Muscle of leg (tissue), 3 donors: ENCODE measurements at regions not wholly inside any gene's neighbourhood (a gene's known extent, or its start where the extent isn't known, plus 50 kb on each side); places are given as distances from the start of the nearest gene placed in this dataset.

Experiments
- DNase-seq: peaks from one replicate; pipeline ENCODE4 v3.0.0; 2013
- H3K27ac ChIP-seq: one replicate; pipeline ENCODE4 v1.5.1; 2013; ENCODE audit warnings: mild to moderate bottlenecking, low read length, control low read depth
- H3K27me3 ChIP-seq: one replicate; pipeline ENCODE4 v1.6.1; 2013; ENCODE audit warnings: low read length; ENCODE audit not compliant: control insufficient read depth, insufficient read depth
- H3K36me3 ChIP-seq: one replicate; pipeline ENCODE4 v1.6.1; 2013; ENCODE audit warnings: low read length; ENCODE audit not compliant: control insufficient read depth, insufficient read depth
- H3K4me1 ChIP-seq: one replicate; pipeline ENCODE4 v1.6.1; 2013; ENCODE audit warnings: low read length; ENCODE audit not compliant: control insufficient read depth, insufficient read depth
- H3K4me3 ChIP-seq: one replicate; pipeline ENCODE4 v1.5.1; 2013; ENCODE audit warnings: low read length, control low read depth
- H3K9me3 ChIP-seq: replicated peaks from 2 replicates; pipeline ENCODE4 v1.6.1; 2013; ENCODE audit warnings: low read depth, low read length; ENCODE audit not compliant: control insufficient read depth
- WGBS: methylation state at CpG from one replicate; pipeline ENCODE4 v1.1.5; 2013; ENCODE audit warnings: missing lambda C conversion rate; ENCODE audit not compliant: insufficient coverage; 5-methylcytosine and 5-hydroxymethylcytosine counted together

DNA sequence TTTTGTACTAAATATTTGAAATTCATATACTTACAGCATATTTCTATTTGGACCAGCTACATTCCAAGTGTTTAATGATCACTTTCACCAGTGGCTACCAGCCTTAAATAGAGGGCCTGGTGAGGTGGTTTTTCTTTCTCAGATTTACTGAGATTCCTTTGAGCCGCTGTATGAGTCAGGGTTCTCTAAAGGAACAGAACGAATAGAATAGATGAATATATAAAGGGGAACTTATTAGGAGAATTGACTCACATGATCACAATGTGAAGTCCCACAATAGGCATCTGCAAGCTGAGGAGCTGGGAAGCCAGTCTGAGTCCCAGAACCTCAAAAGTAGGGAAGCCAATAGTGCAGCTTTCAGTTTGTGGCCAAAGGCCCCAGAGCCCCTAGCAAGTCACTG, 146.2 kb upstream of the TLL1 start:
- Histone ChIP-seq H3K27me3 (no peaks in the 10 kb centered on the region), H3K4me3 (no peak overlapping the region), H3K36me3 (no peaks in the 10 kb centered on the region), H3K9me3 (no peaks in the 10 kb centered on the region), H3K27ac (no peak overlapping the region), H3K4me1 (no peaks in the 10 kb centered on the region)
- 92% methylated on average over 2 of the region's 2 CpGs for WGBS
- DNase-seq, result no peak

DNA sequence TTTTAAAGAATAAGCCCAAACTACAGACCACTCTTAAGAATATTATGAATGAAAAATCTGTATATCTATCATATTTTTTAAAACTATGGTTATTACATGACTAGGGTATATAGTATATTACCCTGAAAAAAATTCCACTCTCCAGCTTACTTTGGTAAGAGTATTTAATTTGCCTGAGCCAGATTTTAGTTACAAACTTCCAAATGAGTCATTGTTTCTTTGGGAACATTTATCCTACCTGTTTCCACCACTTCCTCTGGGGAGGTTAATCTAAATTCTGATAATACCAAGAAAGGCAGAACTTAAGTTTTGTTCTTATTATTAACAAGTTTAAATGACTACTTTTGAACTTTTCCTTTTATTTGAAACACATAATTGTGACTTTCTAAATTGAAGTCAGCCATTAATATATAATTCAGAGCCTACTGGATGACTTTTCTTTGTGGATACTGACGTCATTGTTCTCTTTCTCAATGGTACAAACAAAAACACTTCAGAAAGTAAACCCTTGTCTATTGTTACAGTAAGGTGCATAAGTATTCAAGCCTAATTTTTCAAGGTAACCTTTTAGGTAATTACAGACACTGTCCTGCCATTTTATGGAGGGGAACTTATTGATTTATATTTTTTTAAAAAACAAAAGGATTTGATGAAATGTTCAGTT, 135.6 kb upstream of the TLL1 start:
- DNase-seq, result no peak
- Histone ChIP-seq H3K9me3 (no peaks in the 10 kb centered on the region), H3K4me1 (no peaks in the 10 kb centered on the region), H3K4me3 (no peak overlapping the region), H3K36me3 (peaks cover 2% of the 10 kb centered on the region), H3K27ac (no peak overlapping the region), H3K27me3 (no peaks in the 10 kb centered on the region)
- WGBS, result no CpG with 5 or more reads among the region's 1 CpG

DNA sequence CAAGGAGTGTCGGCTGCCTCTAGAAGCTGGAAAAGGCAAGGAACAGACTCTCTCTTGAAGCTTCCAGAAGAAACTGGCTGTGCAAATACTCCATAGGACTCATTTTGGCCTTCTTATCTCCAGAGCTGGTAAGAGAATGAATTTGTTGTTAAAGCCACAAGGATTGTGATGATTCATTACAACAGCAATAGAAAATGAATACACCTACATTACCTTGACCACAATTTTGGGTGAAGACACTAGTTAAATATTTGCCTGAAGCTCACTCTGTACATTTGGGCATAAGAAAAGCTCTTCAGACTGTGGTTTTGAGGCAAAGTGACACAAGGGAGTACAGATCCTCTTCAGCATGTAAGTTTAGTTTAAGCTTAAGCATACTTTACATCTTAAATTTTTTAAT, 134.5 kb upstream of the TLL1 start:
- Histone ChIP-seq H3K4me1 (no peaks in the 10 kb centered on the region), H3K36me3 (peaks cover 2% of the 10 kb centered on the region), H3K27ac (no peak overlapping the region), H3K9me3 (no peaks in the 10 kb centered on the region), H3K27me3 (no peaks in the 10 kb centered on the region), H3K4me3 (no peak overlapping the region)
- DNase-seq, result no peak
- WGBS, result no CpG with 5 or more reads among the region's 1 CpG

DNA sequence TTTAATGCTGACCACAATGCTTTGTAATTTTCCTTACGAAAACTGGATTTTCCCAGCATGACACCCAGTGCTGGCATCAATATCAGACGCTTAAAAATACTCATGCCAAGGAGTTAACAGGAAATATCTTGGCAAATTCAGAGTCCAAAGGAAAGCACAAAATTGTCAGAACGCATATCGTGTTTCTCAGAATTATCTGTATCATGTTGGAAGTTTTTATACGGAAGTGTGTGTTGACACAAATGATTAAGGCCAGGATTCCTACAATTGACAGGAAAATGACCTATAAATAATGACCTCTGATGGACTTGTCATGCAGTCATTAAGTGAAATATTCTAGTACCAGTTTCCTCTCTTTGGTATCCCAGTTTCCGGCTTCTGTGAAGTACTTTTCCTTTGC, 132.1 kb upstream of the TLL1 start:
- Histone ChIP-seq H3K27me3 (no peaks in the 10 kb centered on the region), H3K27ac (no peak overlapping the region), H3K36me3 (peaks cover 2% of the 10 kb centered on the region), H3K4me1 (no peaks in the 10 kb centered on the region), H3K4me3 (no peak overlapping the region), H3K9me3 (no peaks in the 10 kb centered on the region)
- DNase-seq, result no peak
- WGBS, result no CpG with 5 or more reads among the region's 6 CpGs

DNA sequence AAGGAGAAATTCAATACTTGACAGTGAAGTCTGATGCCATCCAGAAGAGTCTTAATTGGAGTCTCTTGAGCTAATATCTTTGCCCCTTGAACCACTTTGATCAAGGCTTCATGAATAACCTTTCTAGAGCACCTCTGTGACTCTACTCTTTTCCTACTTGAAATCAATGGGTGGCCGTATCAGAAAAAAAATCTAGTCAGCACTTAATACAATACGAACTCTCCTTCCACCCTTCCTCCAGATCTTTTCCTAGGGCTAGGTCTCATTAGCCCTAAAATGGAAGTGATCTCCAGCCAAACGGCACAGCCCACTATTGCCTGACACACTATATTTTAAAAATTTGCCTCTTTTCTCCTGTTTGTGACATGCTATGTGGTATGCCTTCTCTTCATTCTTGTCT, 129.6 kb upstream of the TLL1 start:
- no peaks in the 10 kb centered on the region for H3K27me3 ChIP-seq
- no peak overlapping the region for H3K27ac ChIP-seq
- H3K4me1 ChIP-seq, result no peaks in the 10 kb centered on the region
- no peaks in the 10 kb centered on the region for H3K9me3 ChIP-seq
- no peak for DNase-seq
- no peaks in the 10 kb centered on the region for H3K36me3 ChIP-seq
- WGBS, result 93% methylated on average over 2 of the region's 3 CpGs
- H3K4me3 ChIP-seq, result no peak overlapping the region

DNA sequence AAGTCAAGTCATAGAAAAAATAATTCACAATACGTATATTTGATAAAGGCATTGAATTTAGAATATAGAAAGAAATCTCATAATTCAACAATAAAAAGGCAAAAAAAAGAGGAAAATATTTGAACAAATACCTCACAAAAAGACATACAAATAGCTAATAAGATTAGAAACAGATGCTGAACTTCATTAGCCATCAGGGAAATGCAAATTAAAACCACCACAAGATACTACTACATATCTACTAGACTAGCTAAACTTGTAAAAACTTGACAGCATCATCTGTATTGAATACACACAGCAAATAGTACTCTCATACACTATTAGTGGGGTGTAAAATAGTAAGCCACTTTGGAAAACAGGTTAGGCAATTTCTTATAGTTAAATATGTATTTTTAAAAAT, 128.7 kb upstream of the TLL1 start:
- DNase-seq, result peak; percentile 60
- Histone ChIP-seq H3K4me3 (no peak overlapping the region), H3K27me3 (no peaks in the 10 kb centered on the region), H3K36me3 (no peaks in the 10 kb centered on the region), H3K9me3 (no peaks in the 10 kb centered on the region), H3K27ac (no peak overlapping the region), H3K4me1 (no peaks in the 10 kb centered on the region)
- WGBS, result no CpG with 5 or more reads among the region's 1 CpG

DNA sequence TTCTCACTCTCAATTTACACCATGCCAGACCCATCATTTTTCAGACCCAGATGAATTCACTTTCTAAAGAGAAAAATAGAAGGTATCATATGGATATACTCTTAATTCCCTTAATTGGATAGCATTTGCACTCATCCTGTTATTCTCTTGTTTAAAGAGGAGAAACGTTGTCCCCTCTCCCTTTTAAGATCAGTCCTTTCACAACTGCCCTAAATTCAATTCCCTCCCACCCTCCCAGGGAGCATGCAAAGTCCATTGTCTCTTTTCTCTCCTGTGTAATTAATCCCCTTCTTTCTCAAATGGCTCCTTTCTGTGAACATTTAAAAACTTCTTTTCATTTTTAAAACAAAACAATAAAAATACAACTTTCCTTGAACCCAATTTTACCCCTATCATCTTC, 124.7 kb upstream of the TLL1 start:
- Histone ChIP-seq H3K9me3 (no peaks in the 10 kb centered on the region), H3K36me3 (no peaks in the 10 kb centered on the region), H3K4me3 (no peak overlapping the region), H3K27ac (no peak overlapping the region), H3K4me1 (no peaks in the 10 kb centered on the region), H3K27me3 (no peaks in the 10 kb centered on the region)
- 67% methylated on average over 1 of the region's 1 CpG for WGBS
- DNase-seq, result no peak

DNA sequence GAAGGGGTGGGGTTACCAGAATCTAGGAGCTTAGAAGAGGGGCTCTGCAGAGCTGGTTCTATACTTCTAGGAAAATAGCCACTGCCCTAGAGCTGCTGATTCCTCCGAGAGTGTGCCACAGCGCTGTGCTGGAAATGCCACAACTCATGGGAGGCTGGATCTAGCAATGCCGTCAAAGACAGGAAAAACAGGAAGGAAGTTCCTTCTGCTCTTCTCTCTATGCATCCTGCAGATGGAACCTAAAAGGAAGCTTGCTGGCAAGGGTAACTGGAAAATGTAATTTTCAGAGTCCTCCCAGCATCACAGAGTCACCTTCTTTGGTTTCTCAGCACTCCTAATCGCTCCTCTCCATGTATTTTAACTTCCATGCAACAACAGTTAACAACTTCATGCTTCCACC, 121.2 kb upstream of the TLL1 start:
- H3K4me3 ChIP-seq, result no peak overlapping the region
- H3K27me3 ChIP-seq, result no peaks in the 10 kb centered on the region
- no peaks in the 10 kb centered on the region for H3K36me3 ChIP-seq
- DNase-seq, result no peak
- 74% methylated on average over 3 of the region's 4 CpGs for WGBS
- H3K27ac ChIP-seq, result no peak overlapping the region
- no peaks in the 10 kb centered on the region for H3K9me3 ChIP-seq
- H3K4me1 ChIP-seq, result no peaks in the 10 kb centered on the region

DNA sequence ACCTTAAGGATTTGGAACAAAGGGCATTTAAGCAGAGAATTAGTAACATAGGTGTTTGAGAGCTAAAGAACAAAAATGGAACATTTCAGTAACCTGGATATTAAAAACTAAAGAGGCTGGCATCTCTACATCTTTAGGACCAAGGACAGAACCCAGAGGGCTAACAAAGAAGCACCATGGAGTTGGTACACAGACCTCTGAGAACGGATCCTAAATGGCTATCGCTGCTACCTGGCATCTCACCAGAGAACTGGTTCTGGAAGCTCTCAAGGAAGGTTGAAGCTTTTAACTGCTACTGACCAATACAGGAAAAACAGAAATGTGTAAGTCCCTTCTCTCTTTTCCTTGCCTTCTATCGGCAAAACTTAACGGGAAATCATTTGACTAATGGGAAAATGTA, 118.4 kb upstream of the TLL1 start:
- H3K36me3 ChIP-seq, result no peaks in the 10 kb centered on the region
- H3K4me1 ChIP-seq, result no peaks in the 10 kb centered on the region
- no peak for DNase-seq
- H3K4me3 ChIP-seq, result no peak overlapping the region
- H3K9me3 ChIP-seq, result no peaks in the 10 kb centered on the region
- no peak overlapping the region for H3K27ac ChIP-seq
- H3K27me3 ChIP-seq, result no peaks in the 10 kb centered on the region
- 100% methylated on average over 2 of the region's 4 CpGs for WGBS

DNA sequence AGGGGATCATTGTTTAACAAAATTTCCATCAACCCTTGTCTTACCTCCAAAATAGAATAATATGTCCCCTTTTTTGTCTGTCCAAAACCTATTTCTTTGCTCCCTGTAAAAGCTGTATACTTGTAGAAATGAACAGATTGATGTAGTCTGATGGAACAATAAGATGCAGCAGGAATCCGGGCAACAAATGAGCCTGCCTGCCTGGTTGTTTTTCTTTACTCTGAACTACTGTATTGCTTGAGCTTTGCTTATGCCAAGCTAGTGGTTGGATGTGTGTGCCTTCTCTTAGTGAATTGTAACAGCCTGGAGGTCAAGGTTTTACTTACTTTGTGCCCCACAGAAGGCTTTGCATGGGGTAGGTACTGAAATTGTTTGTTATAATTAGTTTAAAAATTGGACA, 116.2 kb upstream of the TLL1 start:
- DNase-seq, result peak; percentile 27
- 50% methylated on average over 1 of the region's 1 CpG for WGBS
- no peaks in the 10 kb centered on the region for H3K4me1 ChIP-seq
- no peaks in the 10 kb centered on the region for H3K36me3 ChIP-seq
- H3K27me3 ChIP-seq, result no peaks in the 10 kb centered on the region
- peak overlapping the region; percentile 18 for H3K4me3 ChIP-seq
- peak overlapping the region; percentile 33 for H3K27ac ChIP-seq
- H3K9me3 ChIP-seq, result no peaks in the 10 kb centered on the region

DNA sequence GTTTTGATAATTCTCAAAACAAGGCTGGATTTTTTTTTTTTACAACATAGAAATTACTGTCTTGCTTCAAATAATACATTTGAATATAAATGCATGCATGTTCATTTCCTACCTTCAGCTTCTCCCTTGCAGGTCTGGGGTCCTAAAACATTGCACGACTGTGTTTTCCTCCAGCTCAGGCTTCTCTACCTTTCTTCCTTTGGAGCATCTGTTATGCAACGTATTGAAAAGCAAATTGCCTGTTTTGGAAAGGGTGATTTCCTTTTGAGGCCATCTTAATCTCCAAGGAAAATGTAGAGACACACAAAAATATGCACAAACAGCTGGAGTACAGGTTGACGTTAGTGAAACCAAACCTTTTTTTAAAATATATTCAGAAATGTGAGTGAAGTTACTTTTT, 115.6 kb upstream of the TLL1 start:
- Histone ChIP-seq H3K27me3 (no peaks in the 10 kb centered on the region), H3K9me3 (no peaks in the 10 kb centered on the region), H3K4me3 (peak overlapping the region; percentile 18), H3K4me1 (no peaks in the 10 kb centered on the region), H3K27ac (peak overlapping the region; percentile 69), H3K36me3 (no peaks in the 10 kb centered on the region)
- no CpG with 5 or more reads among the region's 3 CpGs for WGBS
- DNase-seq, result peak; percentile 80
